IMR-90 (cell line): ENCODE measurements at regions not wholly inside any gene's neighbourhood (a gene's known extent, or its start where the extent isn't known, plus 50 kb on each side); places are given as distances from the start of the nearest gene placed in this dataset.
"Not testable (repeated sequence)": the region's sequence is repeated elsewhere in the genome, so short reads cannot be mapped to it uniquely, and the experiment has no call there.

Source experiments
- ATAC-seq: fragments of 200-7000 bp; cut with Tn5 transposase; 2 replicates; pipeline ENCODE4 v1.9.1; 2020; ENCODE audit warnings: low read depth, mild to moderate bottlenecking, moderate library complexity
- BruUV-seq: library from RNA; stranded (reverse); fragments of 400-500 nt; replicated peaks from 2 replicates; lab custom pipeline; 2021; lab: Mats Ljungman, UMichigan
- CTCF ChIA-PET: fragments of 300-600 bp; formaldehyde crosslinking; extraction: SDS; loops from one replicate; lab custom pipeline; 2021; ENCODE audit warnings: antibody characterized with exemption; lab: Yijun Ruan, JAX
- POLR2A ChIA-PET: fragments of 300-600 bp; sonication (Branson Sonifier 250); formaldehyde crosslinking; loops from one replicate; lab custom pipeline; 2022; ENCODE audit warnings: antibody characterized with exemption; ENCODE audit not compliant: unreplicated experiment; lab: Charles Lee
- DNase-seq: peaks from one replicate; pipeline ENCODE4 v3.0.0; 2013
- H2AFZ ChIP-seq: replicated peaks from 2 replicates; pipeline ENCODE3; 2013; ENCODE audit warnings: low read length, mild to moderate bottlenecking; ENCODE audit not compliant: poor library complexity
- H2AK5ac ChIP-seq: 2 replicates; pipeline ENCODE4 v1.6.1; 2013; ENCODE audit warnings: low read depth, low read length, inconsistent platforms
- H2AK9ac ChIP-seq: replicated peaks from 2 replicates; pipeline ENCODE3; 2013; ENCODE audit warnings: mild to moderate bottlenecking, low read depth, low read length, moderate library complexity; ENCODE audit not compliant: poor library complexity
- H2BK120ac ChIP-seq: 2 replicates; pipeline ENCODE4 v1.6.1; 2013; ENCODE audit warnings: low read depth, low read length, inconsistent platforms
- H2BK15ac ChIP-seq: 3 replicates; pipeline ENCODE4 v1.6.1; 2013; ENCODE audit warnings: low read depth, low read length, inconsistent platforms
- H2BK20ac ChIP-seq: 2 replicates; pipeline ENCODE4 v1.6.1; 2013; ENCODE audit warnings: low read depth, mild to moderate bottlenecking, inconsistent platforms, low read length, moderate library complexity
- H2BK5ac ChIP-seq: 2 replicates; pipeline ENCODE4 v1.6.1; 2013; ENCODE audit warnings: mild to moderate bottlenecking, low read depth, low read length, inconsistent platforms; ENCODE audit not compliant: poor library complexity, severe bottlenecking
- H3K14ac ChIP-seq: replicated peaks from 2 replicates; pipeline ENCODE4 v1.6.1; 2013; ENCODE audit warnings: low read depth, low read length, inconsistent platforms
- H3K18ac ChIP-seq: 2 replicates; pipeline ENCODE4 v1.6.1; 2013; ENCODE audit warnings: low read depth, low read length, control low read depth
- H3K23ac ChIP-seq: 2 replicates; pipeline ENCODE4 v1.6.1; 2013; ENCODE audit warnings: low read depth, low read length, inconsistent platforms
- H3K27ac ChIP-seq: 2 replicates; pipeline ENCODE4 v1.5.1; 2013; ENCODE audit warnings: mild to moderate bottlenecking, control low read depth, low read length; ENCODE audit not compliant: insufficient read depth
- H3K27me3 ChIP-seq: 2 replicates; pipeline ENCODE4 v1.6.1; 2013; ENCODE audit warnings: low read length; ENCODE audit not compliant: control insufficient read depth, insufficient read depth
- H3K36me3 ChIP-seq: 2 replicates; pipeline ENCODE4 v1.6.1; 2013; ENCODE audit warnings: low read length, mixed read lengths; ENCODE audit not compliant: control insufficient read depth, insufficient read depth
- H3K4ac ChIP-seq: 2 replicates; pipeline ENCODE4 v1.6.1; 2013; ENCODE audit warnings: low read depth, low read length, inconsistent platforms
- H3K4me1 ChIP-seq: 2 replicates; pipeline ENCODE4 v1.6.1; 2013; ENCODE audit warnings: low read length, mixed read lengths; ENCODE audit not compliant: control insufficient read depth, insufficient read depth
- H3K4me2 ChIP-seq: 2 replicates; pipeline ENCODE4 v1.6.1; 2013; ENCODE audit warnings: low read depth, mild to moderate bottlenecking, control low read depth, low read length, moderate library complexity
- H3K4me3 ChIP-seq: 2 replicates; pipeline ENCODE4 v1.5.1; 2013; ENCODE audit warnings: low read depth, mild to moderate bottlenecking, control low read depth, low read length, moderate library complexity; ENCODE audit not compliant: insufficient read depth
- H3K56ac ChIP-seq: 2 replicates; pipeline ENCODE4 v1.6.1; 2013; ENCODE audit warnings: low read length, inconsistent platforms; ENCODE audit not compliant: insufficient read depth; ENCODE audit errors: extremely low read depth
- H3K79me1 ChIP-seq, 2 experiments: 2 replicates each; pipeline ENCODE4 v1.6.1; 2013; ENCODE audit warnings: low read length in 2 of 2, inconsistent platforms in 1 of 2, low read depth in 1 of 2
- H3K9ac ChIP-seq: 2 replicates; pipeline ENCODE4 v1.6.1; 2013; ENCODE audit warnings: low read depth, low read length, control low read depth
- H3K9me1 ChIP-seq: 2 replicates; pipeline ENCODE4 v1.6.1; 2013; ENCODE audit warnings: low read length, inconsistent platforms; ENCODE audit not compliant: insufficient read depth
- H3K9me3 ChIP-seq: 2 replicates; pipeline ENCODE4 v1.6.1; 2013; ENCODE audit warnings: low read length; ENCODE audit not compliant: control insufficient read depth, insufficient read depth
- H4K20me1 ChIP-seq: 2 replicates; pipeline ENCODE4 v1.6.1; 2013; ENCODE audit warnings: low read length, inconsistent platforms; ENCODE audit not compliant: insufficient read depth
- H4K5ac ChIP-seq: 2 replicates; pipeline ENCODE4 v1.6.1; 2013; ENCODE audit warnings: mild to moderate bottlenecking, low read depth, low read length, control low read depth
- H4K8ac ChIP-seq, 2 experiments: 2 replicates each; pipeline ENCODE4 v1.6.1; 2013; ENCODE audit warnings: low read depth in 2 of 2, low read length in 2 of 2, control low read depth in 1 of 2, inconsistent platforms in 1 of 2
- H4K91ac ChIP-seq: 2 replicates; pipeline ENCODE4 v1.6.1; 2013; ENCODE audit warnings: low read depth, low read length, inconsistent platforms; ENCODE audit not compliant: insufficient read depth
- WGBS, 2 experiments: methylation state at CpG; one replicate each; pipeline versions ENCODE4 v1.1.5 to v1.1.7; 2013; ENCODE audit warnings: missing lambda C conversion rate in 2 of 2; ENCODE audit not compliant: insufficient read length in 1 of 2; ENCODE audit errors: extremely low coverage in 2 of 2; 5-methylcytosine and 5-hydroxymethylcytosine counted together
- dilution Hi-C: fragments of 300-500 bp; cut with HindIII; formaldehyde crosslinking; loops from one replicate; pipeline ENCODE4 v1.14.3; 2018; ENCODE audit warnings: low sequenced_read_pairs; ENCODE audit not compliant: unreplicated experiment
- in situ Hi-C: fragments of 300-500 bp; cut with MboI; formaldehyde crosslinking; loops from 3 replicates; pipeline ENCODE4 v1.14.3; 2019; ENCODE audit warnings: low sequenced_read_pairs, inconsistent platforms, mixed read lengths
- intact Hi-C: fragments of 100-400 bp; cut with micrococcal nuclease; formaldehyde crosslinking; loops from 2 replicates; pipeline ENCODE4 v1.10.0; 2022

- H4K91ac ChIP-seq, H4K5ac ChIP-seq, H3K9me1 ChIP-seq, H2AK5ac ChIP-seq, H3K27me3 ChIP-seq, H2AFZ ChIP-seq, dilution Hi-C loops, H3K9ac ChIP-seq, H3K14ac ChIP-seq, H3K27ac ChIP-seq, H2BK20ac ChIP-seq, H4K8ac ChIP-seq, H3K4me2 ChIP-seq, H3K18ac ChIP-seq, POLR2A ChIA-PET, H3K56ac ChIP-seq, H3K79me1 ChIP-seq, H3K4ac ChIP-seq, CTCF ChIA-PET, ATAC-seq, BruUV-seq, H3K36me3 ChIP-seq, H4K20me1 ChIP-seq, in situ Hi-C loops, H2BK5ac ChIP-seq, H3K9me3 ChIP-seq, H3K23ac ChIP-seq, DNase-seq, H2BK120ac ChIP-seq, H3K4me3 ChIP-seq, H2BK15ac ChIP-seq, H3K4me1 ChIP-seq, intact Hi-C loops: not testable (repeated sequence)
- peak overlapping the region; percentile 33 for H2AK9ac ChIP-seq
- WGBS, 2 experiments: no CpG with 5 or more reads among the region's 4 CpGs
These were observed 54.8 kb upstream of the CDYL start for GRCh38 chr6:4721368-4721767.
